HG03575 (cell line): ENCODE measurements at regions not wholly inside any gene's neighbourhood (a gene's known extent, or its start where the extent isn't known, plus 50 kb on each side); places are given as distances from the start of the nearest gene placed in this dataset.
"Not testable (repeated sequence)": the region's sequence is repeated elsewhere in the genome, so short reads cannot be mapped to it uniquely, and the experiment has no call there.

Experiments used
- ATAC-seq: cut with Tn5 transposase; IDR thresholded peaks from one replicate; pipeline ENCODE4 v1.9.1; 2021; ENCODE audit not compliant: unreplicated experiment, insufficient number of reproducible peaks, low FRiP score; ENCODE audit errors: extremely low read depth

GRCh38 chr3:168709073-168709472, 613.3 kb upstream of the GOLIM4 start:
- ATAC-seq, result no peak

GRCh38 chr3:168707900-168708299, 612.2 kb upstream of the GOLIM4 start:
- peak; percentile 51 for ATAC-seq

GRCh38 chr3:168705412-168705811, 609.7 kb upstream of the GOLIM4 start:
- ATAC-seq, result no peak

- ATAC-seq, result no peak
Measured at GRCh38 chr3:168696051-168696450, 600.3 kb upstream of the GOLIM4 start.

- ATAC-seq, result no peak
Measured at GRCh38 chr3:168693870-168694269, 598.1 kb upstream of the GOLIM4 start.

- ATAC-seq, result no peak
Measured at GRCh38 chr3:168688267-168688666, 592.5 kb upstream of the GOLIM4 start.

- no peak for ATAC-seq
Measured at GRCh38 chr3:168684519-168684918, 588.8 kb upstream of the GOLIM4 start.

- no peak for ATAC-seq
Measured at GRCh38 chr3:168678730-168679129, 583.0 kb upstream of the GOLIM4 start.

- ATAC-seq, result no peak
Measured at GRCh38 chr3:168671091-168671490, 575.4 kb upstream of the GOLIM4 start.

GRCh38 chr3:168660879-168661657, 565.3 kb upstream of the GOLIM4 start:
- not testable (repeated sequence) for ATAC-seq

- no peak for ATAC-seq
Measured at GRCh38 chr3:168659015-168659414, 563.3 kb upstream of the GOLIM4 start.

GRCh38 chr3:168655611-168656010, 559.9 kb upstream of the GOLIM4 start:
- ATAC-seq, result no peak

GRCh38 chr3:168654700-168655099, 559.0 kb upstream of the GOLIM4 start:
- ATAC-seq, result no peak

- ATAC-seq, result no peak
Measured at GRCh38 chr3:168653255-168653654, 557.5 kb upstream of the GOLIM4 start.

- no peak for ATAC-seq
Measured at GRCh38 chr3:168648321-168648720, 552.6 kb upstream of the GOLIM4 start.

GRCh38 chr3:168647582-168647981, 551.9 kb upstream of the GOLIM4 start:
- ATAC-seq, result no peak

GRCh38 chr3:168645180-168645579, 549.5 kb upstream of the GOLIM4 start:
- ATAC-seq, result no peak

GRCh38 chr3:168628549-168628948, 532.8 kb upstream of the GOLIM4 start:
- no peak for ATAC-seq

- no peak for ATAC-seq
Measured at GRCh38 chr3:168625477-168625876, 529.8 kb upstream of the GOLIM4 start.

- no peak for ATAC-seq
Measured at GRCh38 chr3:168624892-168625448, 529.2 kb upstream of the GOLIM4 start.

- ATAC-seq, result no peak
Measured at GRCh38 chr3:168624195-168624594, 528.5 kb upstream of the GOLIM4 start.
